ENCODE measurements at regions not wholly inside any gene's neighbourhood (a gene's known extent, or its start where the extent isn't known, plus 50 kb on each side); places are given as distances from the start of the nearest gene placed in this dataset.

DNA sequence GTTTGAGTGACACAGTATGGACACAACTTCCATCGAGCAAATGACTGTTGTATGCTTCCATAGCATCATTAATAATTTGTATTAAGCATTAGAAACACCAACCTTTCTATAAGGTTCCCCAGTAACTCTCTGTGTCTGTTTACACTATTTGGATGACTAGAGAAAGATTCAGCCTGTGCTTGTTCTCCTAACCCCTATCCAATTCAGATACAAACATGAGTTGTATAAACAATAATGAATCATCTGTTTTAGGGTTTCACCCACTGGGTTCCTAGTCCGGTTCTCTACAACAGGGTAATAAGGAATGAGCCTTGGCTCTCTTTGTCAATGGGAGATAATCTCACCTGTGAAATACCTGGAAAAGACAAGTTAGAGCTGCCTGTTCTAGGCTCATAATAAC is 894.1 kb upstream of the PIK3C3 start:
- no peaks in the 10 kb centered on the region for H3K36me3 Mint-ChIP-seq (ENCODE audit: low read depth)
- no peaks in the 10 kb centered on the region for H3K79me2 ChIP-seq (replicated peaks; ENCODE audit: insufficient read depth)
- H3K4me1 Mint-ChIP-seq, result no peaks in the 10 kb centered on the region; the same call in 2 of the 3 replicates
- H3K27me3 Mint-ChIP-seq (ENCODE audit: insufficient read depth, low read depth, poor library complexity), result no peaks in the 10 kb centered on the region
- H3K9me3 Mint-ChIP-seq, result no peaks in the 10 kb centered on the region
- ATAC-seq (no peak), DNase-seq (ENCODE audit: low spot score) (no peak)
- no peaks in the 10 kb centered on the region for H3K9me2 ChIP-seq (ENCODE audit: insufficient read depth)
- 0 out of 2 replicates have a peak overlapping the region, but pooled peaks have one; percentile 12 for H2AFZ ChIP-seq
- no peaks in the 10 kb centered on the region for H3F3A ChIP-seq (replicated peaks; ENCODE audit: low read depth)
- H3K27ac ChIP-seq (ENCODE audit: low read depth), result no peak overlapping the region
- H3K27me3 ChIP-seq (ENCODE audit: insufficient read depth), result no peaks in the 10 kb centered on the region
- TF ChIP-seq ETS1 (IDR thresholded peaks at IDR 0.05), result no peak
- TF ChIP-seq STAT1 (IDR thresholded peaks at IDR 0.05; ENCODE audit: unreplicated experiment), result no peak
- no peak for TF ChIP-seq NANOG (IDR thresholded peaks at IDR 0.05; ENCODE audit: borderline replicate concordance)
- TF ChIP-seq, protein P1, sequence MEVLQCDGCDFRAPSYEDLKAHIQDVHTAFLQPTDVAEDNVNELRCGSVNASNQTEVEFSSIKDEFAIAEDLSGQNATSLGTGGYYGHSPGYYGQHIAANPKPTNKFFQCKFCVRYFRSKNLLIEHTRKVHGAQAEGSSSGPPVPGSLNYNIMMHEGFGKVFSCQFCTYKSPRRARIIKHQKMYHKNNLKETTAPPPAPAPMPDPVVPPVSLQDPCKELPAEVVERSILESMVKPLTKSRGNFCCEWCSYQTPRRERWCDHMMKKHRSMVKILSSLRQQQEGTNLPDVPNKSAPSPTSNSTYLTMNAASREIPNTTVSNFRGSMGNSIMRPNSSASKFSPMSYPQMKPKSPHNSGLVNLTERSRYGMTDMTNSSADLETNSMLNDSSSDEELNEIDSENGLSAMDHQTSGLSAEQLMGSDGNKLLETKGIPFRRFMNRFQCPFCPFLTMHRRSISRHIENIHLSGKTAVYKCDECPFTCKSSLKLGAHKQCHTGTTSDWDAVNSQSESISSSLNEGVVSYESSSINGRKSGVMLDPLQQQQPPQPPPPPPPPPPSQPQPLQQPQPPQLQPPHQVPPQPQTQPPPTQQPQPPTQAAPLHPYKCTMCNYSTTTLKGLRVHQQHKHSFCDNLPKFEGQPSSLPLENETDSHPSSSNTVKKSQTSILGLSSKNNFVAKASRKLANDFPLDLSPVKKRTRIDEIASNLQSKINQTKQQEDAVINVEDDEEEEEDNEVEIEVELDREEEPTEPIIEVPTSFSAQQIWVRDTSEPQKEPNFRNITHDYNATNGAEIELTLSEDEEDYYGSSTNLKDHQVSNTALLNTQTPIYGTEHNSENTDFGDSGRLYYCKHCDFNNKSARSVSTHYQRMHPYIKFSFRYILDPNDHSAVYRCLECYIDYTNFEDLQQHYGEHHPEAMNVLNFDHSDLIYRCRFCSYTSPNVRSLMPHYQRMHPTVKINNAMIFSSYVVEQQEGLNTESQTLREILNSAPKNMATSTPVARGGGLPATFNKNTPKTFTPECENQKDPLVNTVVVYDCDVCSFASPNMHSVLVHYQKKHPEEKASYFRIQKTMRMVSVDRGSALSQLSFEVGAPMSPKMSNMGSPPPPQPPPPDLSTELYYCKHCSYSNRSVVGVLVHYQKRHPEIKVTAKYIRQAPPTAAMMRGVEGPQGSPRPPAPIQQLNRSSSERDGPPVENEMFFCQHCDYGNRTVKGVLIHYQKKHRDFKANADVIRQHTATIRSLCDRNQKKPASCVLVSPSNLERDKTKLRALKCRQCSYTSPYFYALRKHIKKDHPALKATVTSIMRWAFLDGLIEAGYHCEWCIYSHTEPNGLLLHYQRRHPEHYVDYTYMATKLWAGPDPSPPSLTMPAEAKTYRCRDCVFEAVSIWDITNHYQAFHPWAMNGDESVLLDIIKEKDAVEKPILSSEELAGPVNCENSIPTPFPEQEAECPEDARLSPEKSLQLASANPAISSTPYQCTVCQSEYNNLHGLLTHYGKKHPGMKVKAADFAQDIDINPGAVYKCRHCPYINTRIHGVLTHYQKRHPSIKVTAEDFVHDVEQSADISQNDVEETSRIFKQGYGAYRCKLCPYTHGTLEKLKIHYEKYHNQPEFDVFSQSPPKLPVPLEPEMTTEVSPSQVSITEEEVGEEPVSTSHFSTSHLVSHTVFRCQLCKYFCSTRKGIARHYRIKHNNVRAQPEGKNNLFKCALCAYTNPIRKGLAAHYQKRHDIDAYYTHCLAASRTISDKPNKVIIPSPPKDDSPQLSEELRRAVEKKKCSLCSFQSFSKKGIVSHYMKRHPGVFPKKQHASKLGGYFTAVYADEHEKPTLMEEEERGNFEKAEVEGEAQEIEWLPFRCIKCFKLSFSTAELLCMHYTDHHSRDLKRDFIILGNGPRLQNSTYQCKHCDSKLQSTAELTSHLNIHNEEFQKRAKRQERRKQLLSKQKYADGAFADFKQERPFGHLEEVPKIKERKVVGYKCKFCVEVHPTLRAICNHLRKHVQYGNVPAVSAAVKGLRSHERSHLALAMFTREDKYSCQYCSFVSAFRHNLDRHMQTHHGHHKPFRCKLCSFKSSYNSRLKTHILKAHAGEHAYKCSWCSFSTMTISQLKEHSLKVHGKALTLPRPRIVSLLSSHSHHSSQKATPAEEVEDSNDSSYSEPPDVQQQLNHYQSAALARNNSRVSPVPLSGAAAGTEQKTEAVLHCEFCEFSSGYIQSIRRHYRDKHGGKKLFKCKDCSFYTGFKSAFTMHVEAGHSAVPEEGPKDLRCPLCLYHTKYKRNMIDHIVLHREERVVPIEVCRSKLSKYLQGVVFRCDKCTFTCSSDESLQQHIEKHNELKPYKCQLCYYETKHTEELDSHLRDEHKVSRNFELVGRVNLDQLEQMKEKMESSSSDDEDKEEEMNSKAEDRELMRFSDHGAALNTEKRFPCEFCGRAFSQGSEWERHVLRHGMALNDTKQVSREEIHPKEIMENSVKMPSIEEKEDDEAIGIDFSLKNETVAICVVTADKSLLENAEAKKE (CRISPR knock-in tag; IDR thresholded peaks at IDR 0.05), result no peak
- TF ChIP-seq POLR2AphosphoS5 (IDR thresholded peaks at IDR 0.05; ENCODE audit: low read depth), result no peak
- TF ChIP-seq ZNF331 (CRISPR knock-in tag; IDR thresholded peaks at IDR 0.05; ENCODE audit: low read depth), result no peak
- TF ChIP-seq EZH2phosphoT487 (IDR thresholded peaks at IDR 0.05; ENCODE audit: unreplicated experiment), result no peak
- no peak for TF ChIP-seq JUNB (IDR thresholded peaks at IDR 0.05; ENCODE audit: unreplicated experiment)
- no peak for TF ChIP-seq CREB1 (CRISPR knock-in tag; IDR thresholded peaks at IDR 0.05; ENCODE audit: low read depth)
- H4K20me1 ChIP-seq (replicated peaks; ENCODE audit: insufficient read depth), result no peaks in the 10 kb centered on the region
- H3K4me3 Mint-ChIP-seq, result no peak overlapping the region
- H3K4me1 ChIP-seq (ENCODE audit: insufficient read depth), result no peaks in the 10 kb centered on the region
- no peak overlapping the region for H3K4me2 ChIP-seq
- no peak overlapping the region for H3K27ac Mint-ChIP-seq
- no peak overlapping the region for H3K4me3 ChIP-seq
- no peaks in the 10 kb centered on the region for H3K36me3 ChIP-seq (ENCODE audit: insufficient read depth)

All from GM23338 (cell line).